IMR-90 (cell line): ENCODE measurements at regions not wholly inside any gene's neighbourhood (a gene's known extent, or its start where the extent isn't known, plus 50 kb on each side); places are given as distances from the start of the nearest gene placed in this dataset.

Experiments
- ATAC-seq: fragments of 200-7000 bp; cut with Tn5 transposase; 2 replicates; pipeline ENCODE4 v1.9.1; 2020; ENCODE audit warnings: low read depth, mild to moderate bottlenecking, moderate library complexity
- BruUV-seq: library from RNA; stranded (reverse); fragments of 400-500 nt; replicated peaks from 2 replicates; lab custom pipeline; 2021; lab: Mats Ljungman, UMichigan
- CTCF ChIA-PET: fragments of 300-600 bp; formaldehyde crosslinking; extraction: SDS; loops from one replicate; lab custom pipeline; 2021; ENCODE audit warnings: antibody characterized with exemption; lab: Yijun Ruan, JAX
- POLR2A ChIA-PET: fragments of 300-600 bp; sonication (Branson Sonifier 250); formaldehyde crosslinking; loops from one replicate; lab custom pipeline; 2022; ENCODE audit warnings: antibody characterized with exemption; ENCODE audit not compliant: unreplicated experiment; lab: Charles Lee
- DNase-seq: peaks from one replicate; pipeline ENCODE4 v3.0.0; 2013
- H2AFZ ChIP-seq: replicated peaks from 2 replicates; pipeline ENCODE3; 2013; ENCODE audit warnings: low read length, mild to moderate bottlenecking; ENCODE audit not compliant: poor library complexity
- H2AK5ac ChIP-seq: 2 replicates; pipeline ENCODE4 v1.6.1; 2013; ENCODE audit warnings: low read depth, low read length, inconsistent platforms
- H2AK9ac ChIP-seq: replicated peaks from 2 replicates; pipeline ENCODE3; 2013; ENCODE audit warnings: mild to moderate bottlenecking, low read depth, low read length, moderate library complexity; ENCODE audit not compliant: poor library complexity
- H2BK120ac ChIP-seq: 2 replicates; pipeline ENCODE4 v1.6.1; 2013; ENCODE audit warnings: low read depth, low read length, inconsistent platforms
- H2BK15ac ChIP-seq: 3 replicates; pipeline ENCODE4 v1.6.1; 2013; ENCODE audit warnings: low read depth, low read length, inconsistent platforms
- H2BK20ac ChIP-seq: 2 replicates; pipeline ENCODE4 v1.6.1; 2013; ENCODE audit warnings: low read depth, mild to moderate bottlenecking, inconsistent platforms, low read length, moderate library complexity
- H2BK5ac ChIP-seq: 2 replicates; pipeline ENCODE4 v1.6.1; 2013; ENCODE audit warnings: mild to moderate bottlenecking, low read depth, low read length, inconsistent platforms; ENCODE audit not compliant: poor library complexity, severe bottlenecking
- H3K14ac ChIP-seq: replicated peaks from 2 replicates; pipeline ENCODE4 v1.6.1; 2013; ENCODE audit warnings: low read depth, low read length, inconsistent platforms
- H3K18ac ChIP-seq: 2 replicates; pipeline ENCODE4 v1.6.1; 2013; ENCODE audit warnings: low read depth, low read length, control low read depth
- H3K23ac ChIP-seq: 2 replicates; pipeline ENCODE4 v1.6.1; 2013; ENCODE audit warnings: low read depth, low read length, inconsistent platforms
- H3K27ac ChIP-seq: 2 replicates; pipeline ENCODE4 v1.5.1; 2013; ENCODE audit warnings: mild to moderate bottlenecking, control low read depth, low read length; ENCODE audit not compliant: insufficient read depth
- H3K27me3 ChIP-seq: 2 replicates; pipeline ENCODE4 v1.6.1; 2013; ENCODE audit warnings: low read length; ENCODE audit not compliant: control insufficient read depth, insufficient read depth
- H3K36me3 ChIP-seq: 2 replicates; pipeline ENCODE4 v1.6.1; 2013; ENCODE audit warnings: low read length, mixed read lengths; ENCODE audit not compliant: control insufficient read depth, insufficient read depth
- H3K4ac ChIP-seq: 2 replicates; pipeline ENCODE4 v1.6.1; 2013; ENCODE audit warnings: low read depth, low read length, inconsistent platforms
- H3K4me1 ChIP-seq: 2 replicates; pipeline ENCODE4 v1.6.1; 2013; ENCODE audit warnings: low read length, mixed read lengths; ENCODE audit not compliant: control insufficient read depth, insufficient read depth
- H3K4me2 ChIP-seq: 2 replicates; pipeline ENCODE4 v1.6.1; 2013; ENCODE audit warnings: low read depth, mild to moderate bottlenecking, control low read depth, low read length, moderate library complexity
- H3K4me3 ChIP-seq: 2 replicates; pipeline ENCODE4 v1.5.1; 2013; ENCODE audit warnings: low read depth, mild to moderate bottlenecking, control low read depth, low read length, moderate library complexity; ENCODE audit not compliant: insufficient read depth
- H3K56ac ChIP-seq: 2 replicates; pipeline ENCODE4 v1.6.1; 2013; ENCODE audit warnings: low read length, inconsistent platforms; ENCODE audit not compliant: insufficient read depth; ENCODE audit errors: extremely low read depth
- H3K79me1 ChIP-seq, 2 experiments: 2 replicates each; pipeline ENCODE4 v1.6.1; 2013; ENCODE audit warnings: low read length in 2 of 2, inconsistent platforms in 1 of 2, low read depth in 1 of 2
- H3K9ac ChIP-seq: 2 replicates; pipeline ENCODE4 v1.6.1; 2013; ENCODE audit warnings: low read depth, low read length, control low read depth
- H3K9me1 ChIP-seq: 2 replicates; pipeline ENCODE4 v1.6.1; 2013; ENCODE audit warnings: low read length, inconsistent platforms; ENCODE audit not compliant: insufficient read depth
- H3K9me3 ChIP-seq: 2 replicates; pipeline ENCODE4 v1.6.1; 2013; ENCODE audit warnings: low read length; ENCODE audit not compliant: control insufficient read depth, insufficient read depth
- H4K20me1 ChIP-seq: 2 replicates; pipeline ENCODE4 v1.6.1; 2013; ENCODE audit warnings: low read length, inconsistent platforms; ENCODE audit not compliant: insufficient read depth
- H4K5ac ChIP-seq: 2 replicates; pipeline ENCODE4 v1.6.1; 2013; ENCODE audit warnings: mild to moderate bottlenecking, low read depth, low read length, control low read depth
- H4K8ac ChIP-seq, 2 experiments: 2 replicates each; pipeline ENCODE4 v1.6.1; 2013; ENCODE audit warnings: low read depth in 2 of 2, low read length in 2 of 2, control low read depth in 1 of 2, inconsistent platforms in 1 of 2
- H4K91ac ChIP-seq: 2 replicates; pipeline ENCODE4 v1.6.1; 2013; ENCODE audit warnings: low read depth, low read length, inconsistent platforms; ENCODE audit not compliant: insufficient read depth
- BHLHE40 ChIP-seq: fragments of 150-350 bp; IDR thresholded peaks from 2 replicates; pipeline ENCODE4 v1.6.1; 2016; ENCODE audit warnings: mild to moderate bottlenecking, low read depth, low read length
- CEBPB ChIP-seq: IDR thresholded peaks from 2 replicates; pipeline ENCODE4 v1.6.1; 2012; ENCODE audit warnings: low read depth, low read length, improper control_type of control experiment
- CHD1 ChIP-seq: IDR thresholded peaks from 2 replicates; pipeline ENCODE4 v1.6.1; 2012; ENCODE audit warnings: low read depth, low read length, improper control_type of control experiment
- CTCF ChIP-seq: conservative IDR thresholded peaks from 2 replicates; pipeline ENCODE4 v1.5.1; 2012; ENCODE audit warnings: mild to moderate bottlenecking, low read depth, low read length, improper control_type of control experiment
- FOS ChIP-seq: fragments of 150-350 bp; IDR thresholded peaks from 2 replicates; pipeline ENCODE4 v1.6.1; 2016; ENCODE audit warnings: low read depth, low read length
- MAFK ChIP-seq: IDR thresholded peaks from 2 replicates; pipeline ENCODE4 v1.6.1; 2012; ENCODE audit warnings: low read depth, low read length, improper control_type of control experiment
- MXI1 ChIP-seq: IDR thresholded peaks from 2 replicates; pipeline ENCODE4 v1.6.1; 2012; ENCODE audit warnings: low read depth, mild to moderate bottlenecking, low read length, moderate library complexity, borderline replicate concordance
- NFE2L2 ChIP-seq: fragments of 150-350 bp; IDR thresholded peaks from 2 replicates; pipeline ENCODE4 v1.6.1; 2016; ENCODE audit warnings: low read depth, mild to moderate bottlenecking, low read length
- POLR2A ChIP-seq: IDR thresholded peaks from 2 replicates; pipeline ENCODE4 v1.6.1; 2012; ENCODE audit warnings: mild to moderate bottlenecking, low read depth, low read length
- RCOR1 ChIP-seq: IDR thresholded peaks from 2 replicates; pipeline ENCODE4 v1.6.1; 2012; ENCODE audit warnings: mild to moderate bottlenecking, low read length, improper control_type of control experiment; ENCODE audit not compliant: insufficient replicate concordance
- RFX5 ChIP-seq: IDR thresholded peaks from 2 replicates; pipeline ENCODE4 v1.8.0; 2012; ENCODE audit warnings: low read depth, mild to moderate bottlenecking, low read length, moderate library complexity
- USF2 ChIP-seq: fragments of 150-350 bp; IDR thresholded peaks from 2 replicates; pipeline ENCODE4 v1.6.1; 2017; ENCODE audit warnings: mild to moderate bottlenecking, antibody characterized with exemption, low read length, low read depth
- WGBS, 2 experiments: methylation state at CpG; one replicate each; pipeline versions ENCODE4 v1.1.5 to v1.1.7; 2013; ENCODE audit warnings: missing lambda C conversion rate in 2 of 2; ENCODE audit not compliant: insufficient read length in 1 of 2; ENCODE audit errors: extremely low coverage in 2 of 2; 5-methylcytosine and 5-hydroxymethylcytosine counted together
- dilution Hi-C: fragments of 300-500 bp; cut with HindIII; formaldehyde crosslinking; loops from one replicate; pipeline ENCODE4 v1.14.3; 2018; ENCODE audit warnings: low sequenced_read_pairs; ENCODE audit not compliant: unreplicated experiment
- in situ Hi-C: fragments of 300-500 bp; cut with MboI; formaldehyde crosslinking; loops from 3 replicates; pipeline ENCODE4 v1.14.3; 2019; ENCODE audit warnings: low sequenced_read_pairs, inconsistent platforms, mixed read lengths
- intact Hi-C: fragments of 100-400 bp; cut with micrococcal nuclease; formaldehyde crosslinking; loops from 2 replicates; pipeline ENCODE4 v1.10.0; 2022
- TF ChIP-seq, protein P1 (sequence below): fragments of 150-350 bp; IDR thresholded peaks from 2 replicates; pipeline ENCODE4 v1.6.1; 2016; ENCODE audit warnings: low read depth, mild to moderate bottlenecking, low read length, moderate library complexity, borderline replicate concordance

DNA sequence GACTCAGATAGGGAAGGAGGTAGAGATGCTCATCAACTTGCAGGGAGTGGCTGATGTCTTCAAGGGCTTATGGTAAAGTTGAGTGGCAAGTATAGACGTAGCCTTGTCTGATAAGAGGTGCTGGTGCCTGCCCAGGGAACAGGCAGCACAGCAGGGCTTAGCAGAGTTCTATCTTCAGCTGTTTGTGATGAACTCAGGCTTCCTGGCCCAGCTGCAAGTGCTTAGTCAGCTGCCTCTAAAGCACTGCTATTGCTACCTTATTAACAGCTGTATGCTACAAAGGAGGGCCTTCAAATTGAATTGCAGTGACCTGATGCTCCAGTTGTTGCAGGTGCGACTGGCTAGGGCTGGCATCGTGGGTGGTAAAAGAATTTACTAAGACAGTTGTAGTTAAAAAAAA lies 82.1 kb downstream of the TSN start:
- ChIA-PET POLR2A (no interaction called here), CTCF (no interaction called here)
- Histone ChIP-seq H2AFZ (no peak overlapping the region), H2BK120ac (no peak overlapping the region), H3K14ac (no peak overlapping the region), H3K27ac (no peak overlapping the region), H4K20me1 (no peaks in the 10 kb centered on the region), H3K36me3 (no peaks in the 10 kb centered on the region), H2BK5ac (no peak overlapping the region), H4K91ac (no peak overlapping the region), H3K4me3 (no peak overlapping the region), H3K18ac (no peak overlapping the region), H3K9me3 (no peaks in the 10 kb centered on the region), H2AK9ac (no peak overlapping the region), H3K23ac (no peak overlapping the region), H3K4me2 (no peak overlapping the region), H3K4ac (no peak overlapping the region), H4K5ac (no peak overlapping the region), H3K4me1 (no peaks in the 10 kb centered on the region), H4K8ac (no peak overlapping the region), H3K56ac (no peak overlapping the region), H2BK15ac (no peak overlapping the region), H3K9ac (no peak overlapping the region), H2BK20ac (no peak overlapping the region), H3K9me1 (no peaks in the 10 kb centered on the region), H2AK5ac (no peak overlapping the region), H3K27me3 (peaks cover 11% of the 10 kb centered on the region), H3K79me1 (no peaks in the 10 kb centered on the region)
- no peak for ATAC-seq
- intact Hi-C loops = no loop called here
- DNase-seq = no peak
- dilution Hi-C loops = no loop called here
- no TSS peak for BruUV-seq
- in situ Hi-C loops = no loop called here
- 60% methylated on average over 1 of the region's 3 CpGs; no CpG with 5 or more reads in 1 of the 2 experiments for WGBS, 2 experiments
- TF ChIP-seq MAFK = no peak
- TF ChIP-seq RFX5 = no peak
- TF ChIP-seq FOS = no peak
- TF ChIP-seq MXI1 = no peak
- no peak for TF ChIP-seq CTCF
- no peak for TF ChIP-seq NFE2L2
- TF ChIP-seq, protein P1, sequence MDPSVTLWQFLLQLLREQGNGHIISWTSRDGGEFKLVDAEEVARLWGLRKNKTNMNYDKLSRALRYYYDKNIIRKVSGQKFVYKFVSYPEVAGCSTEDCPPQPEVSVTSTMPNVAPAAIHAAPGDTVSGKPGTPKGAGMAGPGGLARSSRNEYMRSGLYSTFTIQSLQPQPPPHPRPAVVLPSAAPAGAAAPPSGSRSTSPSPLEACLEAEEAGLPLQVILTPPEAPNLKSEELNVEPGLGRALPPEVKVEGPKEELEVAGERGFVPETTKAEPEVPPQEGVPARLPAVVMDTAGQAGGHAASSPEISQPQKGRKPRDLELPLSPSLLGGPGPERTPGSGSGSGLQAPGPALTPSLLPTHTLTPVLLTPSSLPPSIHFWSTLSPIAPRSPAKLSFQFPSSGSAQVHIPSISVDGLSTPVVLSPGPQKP = no peak
- no peak for TF ChIP-seq RCOR1
- no peak for TF ChIP-seq CHD1
- no peak for TF ChIP-seq BHLHE40
- TF ChIP-seq POLR2A = no peak
- TF ChIP-seq USF2 = no peak
- no peak for TF ChIP-seq CEBPB
